ENCODE measurements at regions not wholly inside any gene's neighbourhood (a gene's known extent, or its start where the extent isn't known, plus 50 kb on each side); places are given as distances from the start of the nearest gene placed in this dataset.

GRCh38 chr6:148128014-148128730, 214.5 kb upstream of the SASH1 start:
- Histone ChIP-seq H3K27me3 (ENCODE audit: insufficient read depth in 3 of 3, low read length in 2 of 3) (no peaks in the 10 kb centered on the region), H3K36me3 (ENCODE audit: insufficient read depth in 1 of 2, low read depth in 1 of 2) (no peaks in the 10 kb centered on the region), H3K27ac (no peak overlapping the region), H3K4me3 (no peak overlapping the region), H3K9me3 (no peaks in the 10 kb centered on the region), H3K4me1 (no peaks in the 10 kb centered on the region)
- no peak for TF ChIP-seq CTCF (IDR thresholded peaks at IDR 0.05)
- intact Hi-C loops (cut with DNase I) = no loop called here
- ATAC-seq (no peak), DNase-seq (no peak)
- WGBS, 3 donors = 76 to 82% (median 82%) methylated on average over 6 of the region's 6 CpGs

GRCh38 chr6:148134592-148134991, 208.0 kb upstream of the SASH1 start:
- H3K27ac ChIP-seq = no peak overlapping the region
- DNase-seq (no peak), ATAC-seq (no peak)
- TF ChIP-seq CTCF (IDR thresholded peaks at IDR 0.05) = no peak
- no peaks in the 10 kb centered on the region for H3K4me1 ChIP-seq
- intact Hi-C loops (cut with DNase I) = no loop called here
- H3K27me3 ChIP-seq (ENCODE audit: insufficient read depth in 3 of 3, low read length in 2 of 3) = no peaks in the 10 kb centered on the region
- H3K9me3 ChIP-seq = no peaks in the 10 kb centered on the region
- H3K4me3 ChIP-seq = no peak overlapping the region
- H3K36me3 ChIP-seq (ENCODE audit: insufficient read depth in 1 of 2, low read depth in 1 of 2) = no peaks in the 10 kb centered on the region
- 60 to 64% (median 62%) methylated on average over 6 of the region's 6 CpGs for WGBS, 3 donors

GRCh38 chr6:148136586-148136985, 206.1 kb upstream of the SASH1 start:
- Histone ChIP-seq H3K27ac (no peak overlapping the region), H3K36me3 (ENCODE audit: insufficient read depth in 1 of 2, low read depth in 1 of 2) (no peaks in the 10 kb centered on the region), H3K27me3 (ENCODE audit: insufficient read depth in 3 of 3, low read length in 2 of 3) (no peaks in the 10 kb centered on the region), H3K4me1 (no peaks in the 10 kb centered on the region), H3K4me3 (no peak overlapping the region), H3K9me3 (no peaks in the 10 kb centered on the region)
- 32 to 45% (median 40%) methylated on average over 4 of the region's 4 CpGs for WGBS, 3 donors
- no peak for TF ChIP-seq CTCF (IDR thresholded peaks at IDR 0.05)
- intact Hi-C loops (cut with DNase I) = no loop called here
- DNase-seq = no peak
- no peak for ATAC-seq

- no peak for ATAC-seq
- no peaks in the 10 kb centered on the region for H3K9me3 ChIP-seq
- no peak overlapping the region for H3K4me3 ChIP-seq
- no peaks in the 10 kb centered on the region for H3K36me3 ChIP-seq (ENCODE audit: insufficient read depth in 1 of 2, low read depth in 1 of 2)
- intact Hi-C loops (cut with DNase I) = no loop called here
- no peaks in the 10 kb centered on the region for H3K4me1 ChIP-seq
- 96 to 100% (median 100%) methylated on average over 1 of the region's 1 CpG for WGBS, 3 donors
- H3K27me3 ChIP-seq (ENCODE audit: insufficient read depth in 3 of 3, low read length in 2 of 3) = no peaks in the 10 kb centered on the region
- no peak for TF ChIP-seq CTCF (IDR thresholded peaks at IDR 0.05)
- no peak for DNase-seq
- no peak overlapping the region for H3K27ac ChIP-seq
Measured at GRCh38 chr6:148137652-148138051, 205.0 kb upstream of the SASH1 start.

- no peaks in the 10 kb centered on the region for H3K36me3 ChIP-seq (ENCODE audit: insufficient read depth in 1 of 2, low read depth in 1 of 2)
- DNase-seq (no peak), ATAC-seq (no peak)
- no peaks in the 10 kb centered on the region for H3K27me3 ChIP-seq (ENCODE audit: insufficient read depth in 3 of 3, low read length in 2 of 3)
- no peaks in the 10 kb centered on the region for H3K4me1 ChIP-seq
- no peak for TF ChIP-seq CTCF (IDR thresholded peaks at IDR 0.05)
- H3K9me3 ChIP-seq = no peaks in the 10 kb centered on the region
- intact Hi-C loops (cut with DNase I) = no loop called here
- WGBS, 3 donors = 57 to 64% (median 64%) methylated on average over 1 of the region's 1 CpG
- H3K4me3 ChIP-seq = no peak overlapping the region
- H3K27ac ChIP-seq = no peak overlapping the region
Measured at GRCh38 chr6:148138573-148138972, 204.1 kb upstream of the SASH1 start.
